ENCODE measurements at regions not wholly inside any gene's neighbourhood (a gene's known extent, or its start where the extent isn't known, plus 50 kb on each side); places are given as distances from the start of the nearest gene placed in this dataset.

GRCh38 chr22:46081036-46081830 lies 69.1 kb upstream of the PPARA start:
- TF ChIP-seq CTCF (IDR thresholded peaks at IDR 0.05), result no peak
- TF ChIP-seq EP300 (IDR thresholded peaks at IDR 0.05), result no peak

Measured in ovary (tissue), 3 donors.